Astrocyte (in vitro differentiated cells and primary cell): ENCODE measurements at regions not wholly inside any gene's neighbourhood (a gene's known extent, or its start where the extent isn't known, plus 50 kb on each side); places are given as distances from the start of the nearest gene placed in this dataset.

Source experiments
- DNase-seq: peaks from one replicate; pipeline ENCODE4 v3.0.0-alpha.2; 2010; ENCODE audit warnings: low read depth
- FAIRE-seq: peaks from 2 replicates; lab custom pipeline; 2011; peaks lifted over from hg19 to GRCh38; lab: Jason Lieb, UNC
- H2AFZ ChIP-seq: 2 replicates; pipeline ENCODE4 v1.6.0; 2012; ENCODE audit warnings: low read depth, low read length, inconsistent platforms
- H3K27ac ChIP-seq: 2 replicates; pipeline ENCODE4 v1.5.1; 2011; ENCODE audit warnings: low read depth, low read length, inconsistent platforms
- H3K27me3 ChIP-seq: 2 replicates; pipeline ENCODE4 v1.6.0; 2011; ENCODE audit warnings: low read length, inconsistent platforms; ENCODE audit not compliant: insufficient read depth
- H3K36me3 ChIP-seq: 2 replicates; pipeline ENCODE4 v1.5.1; 2011; ENCODE audit warnings: low read length, inconsistent platforms; ENCODE audit not compliant: insufficient read depth
- H3K4me1 ChIP-seq: 2 replicates; pipeline ENCODE4 v1.5.1; 2011; ENCODE audit warnings: low read length, inconsistent platforms; ENCODE audit not compliant: insufficient read depth
- H3K4me2 ChIP-seq: 2 replicates; pipeline ENCODE4 v1.6.0; 2012; ENCODE audit warnings: low read length, inconsistent platforms
- H3K4me3 ChIP-seq: 2 replicates; pipeline ENCODE4 v1.5.1; 2011; ENCODE audit warnings: low read depth, mild to moderate bottlenecking, low read length, inconsistent platforms; ENCODE audit not compliant: insufficient read depth
- H3K79me2 ChIP-seq: 2 replicates; pipeline ENCODE4 v1.6.0; 2012; ENCODE audit warnings: mild to moderate bottlenecking, low read length, inconsistent platforms; ENCODE audit not compliant: insufficient read depth
- H3K9ac ChIP-seq: 2 replicates; pipeline ENCODE4 v1.6.0; 2012; ENCODE audit warnings: mild to moderate bottlenecking, low read length, inconsistent platforms
- H3K9me3 ChIP-seq: 2 replicates; pipeline ENCODE4 v1.5.1; 2012; ENCODE audit warnings: low read depth, mild to moderate bottlenecking, low read length, inconsistent platforms; ENCODE audit not compliant: insufficient read depth
- H4K20me1 ChIP-seq: 2 replicates; pipeline ENCODE4 v1.6.0; 2012; ENCODE audit warnings: low read length, inconsistent platforms; ENCODE audit not compliant: insufficient read depth
- H3K27ac Mint-ChIP-seq: one replicate; pipeline ENCODE4 v1.8.0; 2021; ENCODE audit warnings: mild to moderate bottlenecking, mixed read lengths; ENCODE audit not compliant: unreplicated experiment
- H3K27me3 Mint-ChIP-seq: one replicate; pipeline ENCODE4 v1.8.0; 2021; ENCODE audit warnings: low read depth, mixed read lengths; ENCODE audit not compliant: unreplicated experiment
- H3K36me3 Mint-ChIP-seq: one replicate; pipeline ENCODE4 v1.8.0; 2021; ENCODE audit warnings: low read depth, mixed read lengths; ENCODE audit not compliant: unreplicated experiment
- H3K4me1 Mint-ChIP-seq: one replicate; pipeline ENCODE4 v1.8.0; 2021; ENCODE audit warnings: low read depth, mixed read lengths; ENCODE audit not compliant: unreplicated experiment
- H3K4me3 Mint-ChIP-seq: one replicate; pipeline ENCODE4 v1.8.0; 2021; ENCODE audit warnings: mild to moderate bottlenecking, moderate library complexity, mixed read lengths; ENCODE audit not compliant: unreplicated experiment
- H3K9me3 Mint-ChIP-seq: one replicate; pipeline ENCODE4 v1.8.0; 2021; ENCODE audit warnings: mild to moderate bottlenecking, mixed read lengths; ENCODE audit not compliant: unreplicated experiment
- EZH2 ChIP-seq: IDR thresholded peaks from 2 replicates; pipeline ENCODE4 v1.6.1; 2012; ENCODE audit warnings: mild to moderate bottlenecking, low read length, inconsistent platforms; ENCODE audit not compliant: insufficient read depth
- TF ChIP-seq, protein P1 (sequence below): IDR thresholded peaks from 2 replicates; pipeline ENCODE4 v1.5.1; 2011; ENCODE audit warnings: low read depth, mild to moderate bottlenecking, inconsistent platforms, low read length, moderate library complexity; ENCODE audit not compliant: insufficient read depth

DNA sequence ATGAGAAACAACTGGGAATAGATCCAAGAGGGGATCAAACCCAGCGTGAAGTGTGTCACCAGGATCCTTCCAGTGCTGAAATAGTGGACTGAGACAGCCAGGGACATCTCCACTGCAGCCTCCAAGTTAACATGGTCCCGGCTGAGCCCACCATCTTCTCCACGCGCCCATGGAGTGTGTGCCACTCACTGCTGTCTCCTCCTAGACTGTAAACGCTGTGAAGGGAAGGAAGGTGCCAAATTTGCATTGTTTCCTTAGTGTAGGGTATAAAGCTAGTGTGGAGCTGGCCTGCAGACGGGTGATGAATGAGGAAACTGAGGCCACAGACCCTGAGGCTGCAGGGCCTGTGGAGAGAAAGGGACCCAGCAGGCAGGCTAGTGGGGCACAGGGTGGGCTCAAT, 183.6 kb downstream of the FOXD2 start:
- Histone ChIP-seq H3K9ac (no peak overlapping the region), H3K4me1 (no peaks in the 10 kb centered on the region), H2AFZ (no peak overlapping the region), H4K20me1 (no peaks in the 10 kb centered on the region), H3K4me3 (no peak overlapping the region), H3K27me3 (no peaks in the 10 kb centered on the region), H3K36me3 (no peaks in the 10 kb centered on the region), H3K79me2 (no peaks in the 10 kb centered on the region), H3K9me3 (peaks cover 2% of the 10 kb centered on the region), H3K27ac (no peak overlapping the region), H3K4me2 (no peak overlapping the region)
- Mint-ChIP-seq H3K27me3 (peaks cover 34% of the 10 kb centered on the region), H3K4me3 (no peak overlapping the region), H3K36me3 (no peaks in the 10 kb centered on the region), H3K9me3 (peaks cover 2% of the 10 kb centered on the region), H3K27ac (no peak overlapping the region), H3K4me1 (no peaks in the 10 kb centered on the region)
- FAIRE-seq (no peak), DNase-seq (no peak)
- TF ChIP-seq, protein P1, sequence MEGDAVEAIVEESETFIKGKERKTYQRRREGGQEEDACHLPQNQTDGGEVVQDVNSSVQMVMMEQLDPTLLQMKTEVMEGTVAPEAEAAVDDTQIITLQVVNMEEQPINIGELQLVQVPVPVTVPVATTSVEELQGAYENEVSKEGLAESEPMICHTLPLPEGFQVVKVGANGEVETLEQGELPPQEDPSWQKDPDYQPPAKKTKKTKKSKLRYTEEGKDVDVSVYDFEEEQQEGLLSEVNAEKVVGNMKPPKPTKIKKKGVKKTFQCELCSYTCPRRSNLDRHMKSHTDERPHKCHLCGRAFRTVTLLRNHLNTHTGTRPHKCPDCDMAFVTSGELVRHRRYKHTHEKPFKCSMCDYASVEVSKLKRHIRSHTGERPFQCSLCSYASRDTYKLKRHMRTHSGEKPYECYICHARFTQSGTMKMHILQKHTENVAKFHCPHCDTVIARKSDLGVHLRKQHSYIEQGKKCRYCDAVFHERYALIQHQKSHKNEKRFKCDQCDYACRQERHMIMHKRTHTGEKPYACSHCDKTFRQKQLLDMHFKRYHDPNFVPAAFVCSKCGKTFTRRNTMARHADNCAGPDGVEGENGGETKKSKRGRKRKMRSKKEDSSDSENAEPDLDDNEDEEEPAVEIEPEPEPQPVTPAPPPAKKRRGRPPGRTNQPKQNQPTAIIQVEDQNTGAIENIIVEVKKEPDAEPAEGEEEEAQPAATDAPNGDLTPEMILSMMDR, result no peak
- no peak for TF ChIP-seq EZH2

DNA sequence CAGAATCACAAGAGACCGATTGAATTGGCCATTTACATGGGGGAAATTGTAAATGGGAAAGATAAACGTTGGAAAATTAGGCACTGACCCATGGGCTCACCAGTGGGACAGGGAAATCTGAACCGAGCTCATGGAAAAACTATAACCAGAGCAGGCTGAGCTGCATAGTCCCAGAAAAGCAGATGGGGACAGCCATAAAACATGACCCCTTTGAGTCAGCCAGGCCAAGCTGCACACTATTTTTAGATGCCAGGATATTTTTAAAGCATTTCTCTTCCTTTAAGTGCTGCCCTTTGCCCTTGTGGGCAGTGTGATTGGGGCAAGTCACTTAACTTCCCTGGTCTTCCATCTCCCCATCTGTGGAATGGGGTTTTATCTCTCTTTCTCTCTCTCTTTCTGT, 184.1 kb downstream of the FOXD2 start:
- H3K4me1 ChIP-seq, result no peaks in the 10 kb centered on the region
- Mint-ChIP-seq H3K9me3 (peaks cover 2% of the 10 kb centered on the region), H3K4me1 (no peaks in the 10 kb centered on the region), H3K36me3 (no peaks in the 10 kb centered on the region), H3K27ac (no peak overlapping the region), H3K4me3 (no peak overlapping the region), H3K27me3 (peaks cover 34% of the 10 kb centered on the region)
- H3K27me3 ChIP-seq, result no peaks in the 10 kb centered on the region
- H3K4me2 ChIP-seq, result no peak overlapping the region
- no peaks in the 10 kb centered on the region for H3K36me3 ChIP-seq
- H3K9ac ChIP-seq, result no peak overlapping the region
- H3K4me3 ChIP-seq, result no peak overlapping the region
- H3K27ac ChIP-seq, result no peak overlapping the region
- no peak for FAIRE-seq
- no peaks in the 10 kb centered on the region for H4K20me1 ChIP-seq
- no peak for DNase-seq
- H3K79me2 ChIP-seq, result no peaks in the 10 kb centered on the region
- TF ChIP-seq EZH2, result no peak
- TF ChIP-seq, protein P1, result no peak
- H3K9me3 ChIP-seq, result peaks cover under 1% of the 10 kb centered on the region
- no peak overlapping the region for H2AFZ ChIP-seq

DNA sequence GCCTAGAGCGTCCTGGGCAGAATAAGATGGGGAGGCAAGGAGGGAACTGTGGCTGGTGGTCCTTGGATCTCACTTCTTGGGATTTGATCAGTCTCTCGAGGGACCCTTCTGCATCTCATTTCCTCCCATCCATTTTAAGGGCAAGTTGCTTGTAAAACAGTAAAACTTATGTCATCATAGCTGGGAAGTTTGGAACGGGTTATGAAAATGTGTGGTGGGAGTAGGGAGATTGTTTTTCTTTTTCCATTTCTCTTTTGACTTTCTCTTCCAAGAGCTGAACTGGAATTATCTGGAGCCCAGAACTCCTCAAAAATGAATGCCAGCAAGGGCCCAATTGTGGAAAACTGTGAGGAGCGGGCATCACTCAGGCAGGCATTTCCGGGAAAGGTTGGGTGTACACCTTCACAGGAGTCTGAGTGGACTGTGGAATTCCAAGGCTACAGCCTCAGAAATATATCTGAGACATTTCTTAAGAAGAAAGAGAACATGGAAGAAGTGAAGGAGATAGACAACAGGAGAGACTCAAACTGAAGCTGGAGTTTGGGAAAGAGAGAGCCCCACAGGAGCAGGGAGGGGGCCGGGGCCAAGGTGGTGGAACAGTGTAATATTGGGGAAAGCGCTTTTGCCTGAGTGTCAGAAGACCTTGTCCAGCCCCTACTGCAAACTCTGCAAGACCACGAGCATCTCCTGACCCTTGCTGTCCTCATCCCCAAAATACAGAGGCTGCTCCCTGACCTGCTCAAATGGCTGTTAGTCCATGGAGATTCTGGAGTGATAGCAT, 185.1 kb downstream of the FOXD2 start:
- Mint-ChIP-seq H3K4me3 (no peak overlapping the region), H3K4me1 (peaks cover 4% of the 10 kb centered on the region), H3K27ac (no peak overlapping the region), H3K27me3 (peaks cover 38% of the 10 kb centered on the region), H3K9me3 (peaks cover 2% of the 10 kb centered on the region), H3K36me3 (no peaks in the 10 kb centered on the region)
- H2AFZ ChIP-seq, result no peak overlapping the region
- H3K4me3 ChIP-seq, result no peak overlapping the region
- no peaks in the 10 kb centered on the region for H4K20me1 ChIP-seq
- H3K4me1 ChIP-seq, result no peaks in the 10 kb centered on the region
- FAIRE-seq (no peak), DNase-seq (no peak)
- H3K27ac ChIP-seq, result no peak overlapping the region
- TF ChIP-seq, protein P1, result no peak
- TF ChIP-seq EZH2, result no peak
- no peak overlapping the region for H3K9ac ChIP-seq
- no peak overlapping the region for H3K4me2 ChIP-seq
- H3K27me3 ChIP-seq, result no peaks in the 10 kb centered on the region
- no peaks in the 10 kb centered on the region for H3K79me2 ChIP-seq
- H3K36me3 ChIP-seq, result no peaks in the 10 kb centered on the region
- H3K9me3 ChIP-seq, result no peaks in the 10 kb centered on the region
